ENCODE measurements at regions not wholly inside any gene's neighbourhood (a gene's known extent, or its start where the extent isn't known, plus 50 kb on each side); places are given as distances from the start of the nearest gene placed in this dataset.

DNA sequence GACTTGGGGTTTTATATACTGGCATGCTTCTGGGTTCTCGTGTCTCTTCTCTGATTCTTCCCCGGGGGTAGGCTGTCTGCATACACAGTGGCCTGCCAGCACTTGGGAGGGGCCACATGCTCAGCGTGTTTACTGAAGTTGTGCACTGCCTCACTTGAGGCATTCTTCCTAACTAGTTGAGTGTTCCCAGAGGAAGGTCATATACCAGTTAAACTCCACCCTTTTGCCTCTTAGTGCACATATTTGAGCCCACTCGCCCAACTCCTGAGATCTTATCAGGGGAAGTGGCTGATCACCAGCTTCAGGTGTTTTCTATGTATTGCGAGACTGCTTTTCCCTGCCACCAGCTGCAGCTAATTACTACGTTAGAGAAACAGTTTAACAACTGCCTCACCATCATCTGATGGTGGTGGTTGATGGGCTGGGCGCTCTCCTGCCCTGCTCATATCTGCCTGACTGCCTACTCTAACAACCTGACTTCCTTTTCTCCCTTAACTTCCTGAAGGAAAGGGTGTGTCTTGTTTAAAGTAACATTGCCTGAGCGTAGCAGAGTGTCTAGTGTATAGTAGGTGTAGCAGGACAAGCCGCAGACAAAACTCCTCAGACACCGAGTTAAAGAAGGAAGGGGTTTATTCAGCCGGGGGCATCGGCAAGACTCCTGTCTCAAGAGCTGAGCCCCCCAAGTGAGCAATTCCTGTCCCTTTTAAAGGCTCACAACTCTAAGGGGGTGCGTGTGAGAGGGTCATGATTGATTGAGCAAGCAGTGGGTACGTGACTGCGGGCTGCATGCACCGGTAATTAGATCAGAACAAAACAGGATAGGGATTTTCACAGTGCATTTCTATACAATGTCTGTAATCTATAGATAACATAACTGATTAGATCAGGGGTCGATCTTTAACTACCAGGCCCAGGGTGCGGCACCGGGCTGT is 60.1 kb upstream of the CLINT1 start:
- TF ChIP-seq, protein P1, sequence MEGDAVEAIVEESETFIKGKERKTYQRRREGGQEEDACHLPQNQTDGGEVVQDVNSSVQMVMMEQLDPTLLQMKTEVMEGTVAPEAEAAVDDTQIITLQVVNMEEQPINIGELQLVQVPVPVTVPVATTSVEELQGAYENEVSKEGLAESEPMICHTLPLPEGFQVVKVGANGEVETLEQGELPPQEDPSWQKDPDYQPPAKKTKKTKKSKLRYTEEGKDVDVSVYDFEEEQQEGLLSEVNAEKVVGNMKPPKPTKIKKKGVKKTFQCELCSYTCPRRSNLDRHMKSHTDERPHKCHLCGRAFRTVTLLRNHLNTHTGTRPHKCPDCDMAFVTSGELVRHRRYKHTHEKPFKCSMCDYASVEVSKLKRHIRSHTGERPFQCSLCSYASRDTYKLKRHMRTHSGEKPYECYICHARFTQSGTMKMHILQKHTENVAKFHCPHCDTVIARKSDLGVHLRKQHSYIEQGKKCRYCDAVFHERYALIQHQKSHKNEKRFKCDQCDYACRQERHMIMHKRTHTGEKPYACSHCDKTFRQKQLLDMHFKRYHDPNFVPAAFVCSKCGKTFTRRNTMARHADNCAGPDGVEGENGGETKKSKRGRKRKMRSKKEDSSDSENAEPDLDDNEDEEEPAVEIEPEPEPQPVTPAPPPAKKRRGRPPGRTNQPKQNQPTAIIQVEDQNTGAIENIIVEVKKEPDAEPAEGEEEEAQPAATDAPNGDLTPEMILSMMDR (IDR thresholded peaks at IDR 0.05; ENCODE audit: control extremely low read depth, extremely low read depth): no peak
- DNase-seq (peak; percentile 40 to 59 (median 42)), ATAC-seq (ENCODE audit: insufficient read depth, low FRiP score) (peak; percentile 14)
- no peaks in the 10 kb centered on the region for H3K36me3 ChIP-seq (ENCODE audit: control insufficient read depth in 4 of 4, insufficient read depth in 4 of 4, low read length in 4 of 4)
- peaks cover 6 to 49% (median 28%) of the 10 kb centered on the region in 5 donors for H3K4me1 ChIP-seq (ENCODE audit: control insufficient read depth in 5 of 5, insufficient read depth in 5 of 5, low read length in 5 of 5)
- no peaks in the 10 kb centered on the region for H3K27me3 ChIP-seq (ENCODE audit: control insufficient read depth in 3 of 3, insufficient read depth in 3 of 3, low read length in 2 of 3)
- 24% methylated on average over 19 of the region's 19 CpGs for WGBS, 2 donors
- H3K27ac ChIP-seq (ENCODE audit: low read depth in 1 of 2, low read length in 1 of 2): peak overlapping the region; percentile 33 to 75
- no peaks in the 10 kb centered on the region for H3K9me3 ChIP-seq (ENCODE audit: control insufficient read depth in 4 of 4, insufficient read depth in 3 of 4, low read length in 3 of 4)
- H3K9ac ChIP-seq (ENCODE audit: insufficient read depth in 1 of 2, low read length in 2 of 2): no peak overlapping the region
- no peak overlapping the region for H3K4me3 ChIP-seq

DNA sequence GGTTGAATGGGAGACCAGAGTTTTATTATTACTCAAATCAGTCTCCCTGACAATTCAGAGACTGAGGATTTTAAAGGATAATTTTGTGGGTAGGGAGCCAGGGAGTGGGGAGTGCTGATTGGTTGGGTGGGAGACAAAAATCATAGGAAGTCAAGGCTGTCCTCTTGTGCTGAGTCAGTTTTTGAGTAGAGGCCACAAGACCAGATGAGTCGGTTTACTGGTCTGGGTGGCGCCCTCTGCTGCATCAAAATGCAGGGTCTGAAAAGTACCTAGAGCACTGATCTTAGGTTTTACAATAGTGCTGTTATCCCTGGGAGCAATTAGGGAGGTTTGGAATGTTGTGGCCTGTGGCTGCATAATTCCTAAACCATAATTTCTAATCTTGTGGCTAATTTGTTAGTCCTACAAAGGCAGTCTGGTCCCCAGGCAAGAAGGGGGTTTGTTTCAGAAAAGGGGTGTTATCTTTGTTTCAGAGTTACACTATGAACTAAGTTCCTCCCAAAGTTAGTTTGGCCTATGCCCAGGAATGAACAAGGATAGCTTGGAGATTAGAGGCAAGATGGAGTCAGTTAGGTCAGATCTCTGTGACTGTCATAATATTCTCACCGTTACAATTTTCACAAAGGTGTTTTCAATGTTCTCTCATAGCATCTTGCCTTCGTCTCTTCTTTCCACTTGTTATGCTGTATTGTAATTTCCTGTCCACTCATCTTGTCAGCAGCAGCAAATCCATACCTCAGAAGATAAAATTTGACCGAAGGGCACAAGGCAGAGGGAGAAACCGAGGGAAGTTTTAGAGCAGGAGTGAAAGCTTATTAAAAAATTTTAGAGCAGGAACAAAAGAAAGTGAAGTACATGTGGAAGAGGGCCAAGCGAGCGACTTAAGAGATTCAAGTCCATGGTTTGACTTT is 59.2 kb upstream of the CLINT1 start:
- no peak for ATAC-seq (ENCODE audit: insufficient read depth, low FRiP score)
- Histone ChIP-seq H3K27ac (ENCODE audit: low read depth in 1 of 2, low read length in 1 of 2) (no peak overlapping the region), H3K27me3 (ENCODE audit: control insufficient read depth in 3 of 3, insufficient read depth in 3 of 3, low read length in 2 of 3) (no peaks in the 10 kb centered on the region), H3K9ac (ENCODE audit: insufficient read depth in 1 of 2, low read length in 2 of 2) (no peak overlapping the region), H3K9me3 (ENCODE audit: control insufficient read depth in 4 of 4, insufficient read depth in 3 of 4, low read length in 3 of 4) (no peaks in the 10 kb centered on the region), H3K4me1 (ENCODE audit: control insufficient read depth in 5 of 5, insufficient read depth in 5 of 5, low read length in 5 of 5) (peaks cover 5 to 49% (median 28%) of the 10 kb centered on the region in 5 donors), H3K36me3 (ENCODE audit: control insufficient read depth in 4 of 4, insufficient read depth in 4 of 4, low read length in 4 of 4) (no peaks in the 10 kb centered on the region), H3K4me3 (no peak overlapping the region)
- WGBS, 2 donors: 54 to 68% methylated on average over 8 of the region's 8 CpGs
- DNase-seq: peak; percentile 54 to 74 (median 68)
- TF ChIP-seq, protein P1 (IDR thresholded peaks at IDR 0.05; ENCODE audit: control extremely low read depth, extremely low read depth): peak; percentile 5

- Histone ChIP-seq H3K9ac (ENCODE audit: insufficient read depth in 1 of 2, low read length in 2 of 2) (no peak overlapping the region), H3K4me1 (ENCODE audit: control insufficient read depth in 5 of 5, insufficient read depth in 5 of 5, low read length in 5 of 5) (peaks cover 5 to 49% (median 28%) of the 10 kb centered on the region in 5 donors), H3K27ac (ENCODE audit: low read depth in 1 of 2, low read length in 1 of 2) (no peak overlapping the region), H3K27me3 (ENCODE audit: control insufficient read depth in 3 of 3, insufficient read depth in 3 of 3, low read length in 2 of 3) (no peaks in the 10 kb centered on the region), H3K4me3 (no peak overlapping the region), H3K9me3 (ENCODE audit: control insufficient read depth in 4 of 4, insufficient read depth in 3 of 4, low read length in 3 of 4) (no peaks in the 10 kb centered on the region), H3K36me3 (ENCODE audit: control insufficient read depth in 4 of 4, insufficient read depth in 4 of 4, low read length in 4 of 4) (no peaks in the 10 kb centered on the region)
- no peak for ATAC-seq (ENCODE audit: insufficient read depth, low FRiP score)
- DNase-seq: peak in 2 of 3 donors; percentile 44 to 55
- TF ChIP-seq, protein P1 (IDR thresholded peaks at IDR 0.05; ENCODE audit: control extremely low read depth, extremely low read depth): no peak
Measured at GRCh38 chr5:157917491-157917890, 58.5 kb upstream of the CLINT1 start.

All from lung (tissue), 11 donors.